ENCODE measurements at regions not wholly inside any gene's neighbourhood (a gene's known extent, or its start where the extent isn't known, plus 50 kb on each side); places are given as distances from the start of the nearest gene placed in this dataset.

GRCh38 chr6:10042280-10042679, 372.6 kb downstream of the TFAP2A start:
- H3K9me3 Mint-ChIP-seq (ENCODE audit: low read depth, unreplicated experiment), result peaks cover 3% of the 10 kb centered on the region
- intact Hi-C loops (cut with micrococcal nuclease; ENCODE audit: unreplicated experiment), result no loop called here
- no peaks in the 10 kb centered on the region for H3K36me3 Mint-ChIP-seq (ENCODE audit: insufficient read depth, unreplicated experiment)
- CTCF ChIA-PET, result no interaction called here
- H3K27ac Mint-ChIP-seq (ENCODE audit: unreplicated experiment), result no peak overlapping the region
- no peak overlapping the region for H3K4me3 Mint-ChIP-seq (ENCODE audit: low read depth, unreplicated experiment)
- BruUV-seq (replicated peaks), result no TSS peak
- peaks cover 4% of the 10 kb centered on the region for H3K4me1 Mint-ChIP-seq (ENCODE audit: low read depth, unreplicated experiment)
- no peak for DNase-seq
- no peaks in the 10 kb centered on the region for H3K27me3 Mint-ChIP-seq (ENCODE audit: unreplicated experiment)
- TF ChIP-seq CTCF (IDR thresholded peaks at IDR 0.05; ENCODE audit: unreplicated experiment), result no peak

- Mint-ChIP-seq H3K9me3 (ENCODE audit: low read depth, unreplicated experiment) (no peaks in the 10 kb centered on the region), H3K4me3 (ENCODE audit: low read depth, unreplicated experiment) (peak overlapping the region; percentile 39), H3K4me1 (ENCODE audit: low read depth, unreplicated experiment) (peaks cover 7% of the 10 kb centered on the region), H3K36me3 (ENCODE audit: insufficient read depth, unreplicated experiment) (no peaks in the 10 kb centered on the region), H3K27me3 (ENCODE audit: unreplicated experiment) (no peaks in the 10 kb centered on the region), H3K27ac (ENCODE audit: unreplicated experiment) (no peak overlapping the region)
- BruUV-seq (replicated peaks), result no TSS peak
- peak; percentile 69 for DNase-seq
- TF ChIP-seq CTCF (IDR thresholded peaks at IDR 0.05; ENCODE audit: unreplicated experiment), result no peak
- CTCF ChIA-PET, result interaction anchor here (0.6 to 1.2 kb wide), 4 partner anchors 15 to 637 kb away, joined by 3 to 5 read pairs (median 4); partner anchors contain the start of gene TFAP2A
- intact Hi-C loops (cut with micrococcal nuclease; ENCODE audit: unreplicated experiment), result loop anchor here (1.0 to 10.0 kb wide), 4 partner anchors 114 to 370 kb away; no protein-coding TSS in a partner anchor
Observed at GRCh38 chr6:10033223-10033829, 381.5 kb downstream of the TFAP2A start.

GRCh38 chr6:10031617-10032016, 383.3 kb downstream of the TFAP2A start:
- DNase-seq, result no peak
- Mint-ChIP-seq H3K4me1 (ENCODE audit: low read depth, unreplicated experiment) (peaks cover 7% of the 10 kb centered on the region), H3K9me3 (ENCODE audit: low read depth, unreplicated experiment) (no peaks in the 10 kb centered on the region), H3K4me3 (ENCODE audit: low read depth, unreplicated experiment) (no peak overlapping the region), H3K27ac (ENCODE audit: unreplicated experiment) (no peak overlapping the region), H3K27me3 (ENCODE audit: unreplicated experiment) (no peaks in the 10 kb centered on the region), H3K36me3 (ENCODE audit: insufficient read depth, unreplicated experiment) (no peaks in the 10 kb centered on the region)
- BruUV-seq (replicated peaks), result no TSS peak
- CTCF ChIA-PET, result no interaction called here
- intact Hi-C loops (cut with micrococcal nuclease; ENCODE audit: unreplicated experiment), result loop anchor here (5.0 to 10.0 kb wide), 3 partner anchors 116 to 281 kb away; no protein-coding TSS in a partner anchor
- TF ChIP-seq CTCF (IDR thresholded peaks at IDR 0.05; ENCODE audit: unreplicated experiment), result no peak

GRCh38 chr6:10030942-10031537, 383.8 kb downstream of the TFAP2A start:
- peak; percentile 46 for TF ChIP-seq CTCF (IDR thresholded peaks at IDR 0.05; ENCODE audit: unreplicated experiment)
- intact Hi-C loops (cut with micrococcal nuclease; ENCODE audit: unreplicated experiment), result loop anchor here (5.0 to 10.0 kb wide), 3 partner anchors 116 to 281 kb away; no protein-coding TSS in a partner anchor
- Mint-ChIP-seq H3K27ac (ENCODE audit: unreplicated experiment) (no peak overlapping the region), H3K4me1 (ENCODE audit: low read depth, unreplicated experiment) (peaks cover 7% of the 10 kb centered on the region), H3K27me3 (ENCODE audit: unreplicated experiment) (no peaks in the 10 kb centered on the region), H3K9me3 (ENCODE audit: low read depth, unreplicated experiment) (no peaks in the 10 kb centered on the region), H3K4me3 (ENCODE audit: low read depth, unreplicated experiment) (no peak overlapping the region), H3K36me3 (ENCODE audit: insufficient read depth, unreplicated experiment) (no peaks in the 10 kb centered on the region)
- CTCF ChIA-PET, result interaction anchor here (0.8 kb wide), 1 partner anchor 410 kb away, joined by 3 read pairs; no protein-coding TSS in a partner anchor
- no peak for DNase-seq
- BruUV-seq (replicated peaks), result no TSS peak
